ENCODE measurements at regions not wholly inside any gene's neighbourhood (a gene's known extent, or its start where the extent isn't known, plus 50 kb on each side); places are given as distances from the start of the nearest gene placed in this dataset.

GRCh38 chr6:5898563-5898962 is 108.2 kb downstream of the NRN1 start:
- intact Hi-C loops (cut with micrococcal nuclease) = loop anchor here (5.0 kb wide), 1 partner anchor 426 kb away; no protein-coding TSS in a partner anchor

DNA sequence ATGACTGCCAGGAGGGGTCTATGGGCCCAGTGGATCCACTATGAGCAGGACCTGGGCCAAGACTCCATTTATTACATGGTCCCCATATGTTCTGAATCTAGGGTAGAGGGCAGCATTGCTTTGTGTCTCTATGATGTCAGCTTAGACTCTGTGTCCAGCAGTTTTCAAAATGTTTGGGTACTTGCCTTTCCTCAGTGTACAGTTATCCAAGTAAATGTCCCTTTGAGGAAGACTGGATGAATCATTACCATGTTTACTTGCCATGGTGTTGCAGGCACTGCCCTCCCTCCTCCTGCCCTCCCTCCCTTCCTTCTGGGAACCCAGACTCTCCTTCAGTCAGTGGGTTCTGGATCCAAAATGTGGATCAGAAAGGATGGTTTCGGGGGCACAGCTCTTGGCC is 108.6 kb downstream of the NRN1 start:
- no peak for DNase-seq
- ChIA-PET CTCF (no interaction called here), POLR2A (no interaction called here)
- Mint-ChIP-seq H3K4me1 (no peaks in the 10 kb centered on the region), H3K4me3 (no peak overlapping the region), H3K27me3 (no peaks in the 10 kb centered on the region), H3K27ac (no peak overlapping the region), H3K9me3 (no peaks in the 10 kb centered on the region), H3K36me3 (ENCODE audit: low read depth) (no peaks in the 10 kb centered on the region)
- intact Hi-C loops (cut with micrococcal nuclease) = loop anchor here (5.0 kb wide), 1 partner anchor 426 kb away; no protein-coding TSS in a partner anchor
- TF ChIP-seq, protein P1, sequence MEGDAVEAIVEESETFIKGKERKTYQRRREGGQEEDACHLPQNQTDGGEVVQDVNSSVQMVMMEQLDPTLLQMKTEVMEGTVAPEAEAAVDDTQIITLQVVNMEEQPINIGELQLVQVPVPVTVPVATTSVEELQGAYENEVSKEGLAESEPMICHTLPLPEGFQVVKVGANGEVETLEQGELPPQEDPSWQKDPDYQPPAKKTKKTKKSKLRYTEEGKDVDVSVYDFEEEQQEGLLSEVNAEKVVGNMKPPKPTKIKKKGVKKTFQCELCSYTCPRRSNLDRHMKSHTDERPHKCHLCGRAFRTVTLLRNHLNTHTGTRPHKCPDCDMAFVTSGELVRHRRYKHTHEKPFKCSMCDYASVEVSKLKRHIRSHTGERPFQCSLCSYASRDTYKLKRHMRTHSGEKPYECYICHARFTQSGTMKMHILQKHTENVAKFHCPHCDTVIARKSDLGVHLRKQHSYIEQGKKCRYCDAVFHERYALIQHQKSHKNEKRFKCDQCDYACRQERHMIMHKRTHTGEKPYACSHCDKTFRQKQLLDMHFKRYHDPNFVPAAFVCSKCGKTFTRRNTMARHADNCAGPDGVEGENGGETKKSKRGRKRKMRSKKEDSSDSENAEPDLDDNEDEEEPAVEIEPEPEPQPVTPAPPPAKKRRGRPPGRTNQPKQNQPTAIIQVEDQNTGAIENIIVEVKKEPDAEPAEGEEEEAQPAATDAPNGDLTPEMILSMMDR (IDR thresholded peaks at IDR 0.05) = no peak
- ATAC-seq (ENCODE audit: low read depth) = no peak

More at GRCh38 chr6:5898563-5898962, 108.2 kb downstream of the NRN1 start:
- ATAC-seq (ENCODE audit: low read depth) (no peak), DNase-seq (no peak)
- POLR2A ChIA-PET = interaction anchor here (0.6 kb wide), 1 partner anchor 102 kb away, joined by 4 read pairs; no protein-coding TSS in a partner anchor
- Mint-ChIP-seq H3K27ac (no peak overlapping the region), H3K27me3 (no peaks in the 10 kb centered on the region), H3K9me3 (no peaks in the 10 kb centered on the region), H3K4me3 (no peak overlapping the region), H3K4me1 (no peaks in the 10 kb centered on the region), H3K36me3 (ENCODE audit: low read depth) (no peaks in the 10 kb centered on the region)
- CTCF ChIA-PET = no interaction called here
- TF ChIP-seq, protein P1 (IDR thresholded peaks at IDR 0.05) = no peak

GRCh38 chr6:5896476-5897200 is 110.1 kb downstream of the NRN1 start:
- Mint-ChIP-seq H3K4me3 (no peak overlapping the region), H3K4me1 (peaks cover 7% of the 10 kb centered on the region)
- intact Hi-C loops (cut with micrococcal nuclease) = loop anchor here (5.0 kb wide), 1 partner anchor 424 kb away; no protein-coding TSS in a partner anchor

GRCh38 chr6:5894357-5894756 is 112.4 kb downstream of the NRN1 start:
- intact Hi-C loops (cut with micrococcal nuclease) = no loop called here
- Mint-ChIP-seq H3K4me3 (no peak overlapping the region), H3K27me3 (peaks cover 4% of the 10 kb centered on the region), H3K9me3 (no peaks in the 10 kb centered on the region), H3K27ac (no peak overlapping the region), H3K36me3 (ENCODE audit: low read depth) (peaks cover 1% of the 10 kb centered on the region), H3K4me1 (peaks cover 7% of the 10 kb centered on the region)
- DNase-seq (no peak), ATAC-seq (ENCODE audit: low read depth) (no peak)
- CTCF ChIA-PET = no interaction called here
- TF ChIP-seq, protein P1 (IDR thresholded peaks at IDR 0.05) = no peak
- POLR2A ChIA-PET = no interaction called here

More at GRCh38 chr6:5896476-5897200, 110.1 kb downstream of the NRN1 start:
- CTCF ChIA-PET = no interaction called here
- ATAC-seq (ENCODE audit: low read depth) (no peak), DNase-seq (no peak)
- Mint-ChIP-seq H3K27me3 (peaks cover 4% of the 10 kb centered on the region), H3K27ac (no peak overlapping the region), H3K9me3 (no peaks in the 10 kb centered on the region), H3K36me3 (ENCODE audit: low read depth) (peaks cover 1% of the 10 kb centered on the region)
- POLR2A ChIA-PET = no interaction called here
- TF ChIP-seq, protein P1 (IDR thresholded peaks at IDR 0.05) = no peak

GRCh38 chr6:5893295-5893694 is 113.4 kb downstream of the NRN1 start:
- no peak overlapping the region for H3K27ac Mint-ChIP-seq
- POLR2A ChIA-PET = no interaction called here
- CTCF ChIA-PET = no interaction called here

More at GRCh38 chr6:5893295-5893694, 113.4 kb downstream of the NRN1 start:
- peaks cover 4% of the 10 kb centered on the region for H3K27me3 Mint-ChIP-seq
- intact Hi-C loops (cut with micrococcal nuclease) = no loop called here
- H3K4me3 Mint-ChIP-seq = no peak overlapping the region
- peaks cover 7% of the 10 kb centered on the region for H3K4me1 Mint-ChIP-seq
- ATAC-seq (ENCODE audit: low read depth) (no peak), DNase-seq (no peak)
- TF ChIP-seq, protein P1 (IDR thresholded peaks at IDR 0.05) = no peak
- no peaks in the 10 kb centered on the region for H3K9me3 Mint-ChIP-seq
- H3K36me3 Mint-ChIP-seq (ENCODE audit: low read depth) = peaks cover 1% of the 10 kb centered on the region

Measured in activated B cell treated with CpG ODN at 0.5 μM for 24 hours (primary cell).